GM13977 (cell line): ENCODE measurements at regions not wholly inside any gene's neighbourhood (a gene's known extent, or its start where the extent isn't known, plus 50 kb on each side); places are given as distances from the start of the nearest gene placed in this dataset.
"Not testable (repeated sequence)": the region's sequence is repeated elsewhere in the genome, so short reads cannot be mapped to it uniquely, and the experiment has no call there.

Experiments used
- DNase-seq: peaks from one replicate; pipeline ENCODE4 v3.0.0; 2012; ENCODE audit warnings: low spot score
- in situ Hi-C: fragments of 300-500 bp; cut with MboI; formaldehyde crosslinking; loops from one replicate; pipeline ENCODE4 v1.12.0; 2022; ENCODE audit warnings: low sequenced_read_pairs, low pct_unique_long_range_greater_than_20kb, mixed read lengths, inconsistent platforms; ENCODE audit not compliant: unreplicated experiment
- TF ChIP-seq, protein P1 (sequence below): IDR thresholded peaks from 2 replicates; pipeline ENCODE4 v1.5.1; 2012; ENCODE audit warnings: mild to moderate bottlenecking, control low read depth; ENCODE audit not compliant: insufficient read depth; ENCODE audit errors: extremely low read depth, missing control alignments

DNA sequence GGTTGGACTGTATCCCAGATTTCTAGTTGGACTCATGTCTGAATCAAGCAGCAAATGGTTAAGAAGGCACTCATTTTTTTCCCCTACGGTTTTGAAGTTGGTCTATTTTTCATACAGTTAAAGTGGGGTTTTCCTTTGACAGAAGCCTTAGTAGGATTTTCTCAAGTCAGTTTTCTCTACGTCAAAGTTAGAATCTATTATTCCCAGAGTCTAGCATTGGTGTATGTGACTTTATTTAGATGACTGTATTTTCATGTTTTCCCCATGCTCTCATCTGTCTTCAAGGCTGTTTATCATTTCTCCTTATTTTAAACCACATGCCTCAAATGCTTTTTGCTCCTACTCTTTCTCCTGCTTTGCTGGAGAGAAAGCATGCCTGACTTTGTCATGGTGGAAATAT is 623.2 kb downstream of the CCSER2 start:
- TF ChIP-seq, protein P1, sequence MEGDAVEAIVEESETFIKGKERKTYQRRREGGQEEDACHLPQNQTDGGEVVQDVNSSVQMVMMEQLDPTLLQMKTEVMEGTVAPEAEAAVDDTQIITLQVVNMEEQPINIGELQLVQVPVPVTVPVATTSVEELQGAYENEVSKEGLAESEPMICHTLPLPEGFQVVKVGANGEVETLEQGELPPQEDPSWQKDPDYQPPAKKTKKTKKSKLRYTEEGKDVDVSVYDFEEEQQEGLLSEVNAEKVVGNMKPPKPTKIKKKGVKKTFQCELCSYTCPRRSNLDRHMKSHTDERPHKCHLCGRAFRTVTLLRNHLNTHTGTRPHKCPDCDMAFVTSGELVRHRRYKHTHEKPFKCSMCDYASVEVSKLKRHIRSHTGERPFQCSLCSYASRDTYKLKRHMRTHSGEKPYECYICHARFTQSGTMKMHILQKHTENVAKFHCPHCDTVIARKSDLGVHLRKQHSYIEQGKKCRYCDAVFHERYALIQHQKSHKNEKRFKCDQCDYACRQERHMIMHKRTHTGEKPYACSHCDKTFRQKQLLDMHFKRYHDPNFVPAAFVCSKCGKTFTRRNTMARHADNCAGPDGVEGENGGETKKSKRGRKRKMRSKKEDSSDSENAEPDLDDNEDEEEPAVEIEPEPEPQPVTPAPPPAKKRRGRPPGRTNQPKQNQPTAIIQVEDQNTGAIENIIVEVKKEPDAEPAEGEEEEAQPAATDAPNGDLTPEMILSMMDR, result no peak
- no peak for DNase-seq
- in situ Hi-C loops, result no loop called here

DNA sequence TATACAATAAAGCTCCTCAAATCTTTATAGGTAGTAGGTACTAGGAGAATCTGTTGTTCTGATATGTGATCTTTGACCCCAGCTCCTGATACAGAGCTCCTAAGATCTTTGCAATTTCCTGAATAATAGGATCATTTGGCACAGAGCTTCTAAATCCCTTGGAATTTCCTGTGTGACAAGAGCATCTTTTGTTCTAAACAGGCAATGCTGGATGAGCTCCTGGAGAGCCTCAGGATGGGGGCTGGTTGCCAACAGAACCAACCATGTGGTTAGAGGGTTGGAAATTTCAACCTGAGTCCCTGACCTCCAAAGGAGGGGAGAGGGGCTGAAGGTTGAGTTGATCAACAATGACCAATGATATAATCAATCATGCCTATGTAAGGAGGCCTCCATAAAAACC is 629.0 kb downstream of the CCSER2 start:
- in situ Hi-C loops, result no loop called here
- DNase-seq, result no peak
- TF ChIP-seq, protein P1, result no peak

GRCh38 chr10:84965468-84965867 is 637.1 kb downstream of the CCSER2 start:
- in situ Hi-C loops, result no loop called here
- DNase-seq, result no peak
- TF ChIP-seq, protein P1, result no peak

GRCh38 chr10:84966708-84967441 is 638.5 kb downstream of the CCSER2 start:
- in situ Hi-C loops, result no loop called here
- no peak for DNase-seq
- TF ChIP-seq, protein P1, result no peak

GRCh38 chr10:84969297-84969696 is 640.9 kb downstream of the CCSER2 start:
- in situ Hi-C loops, DNase-seq: not testable (repeated sequence)

- in situ Hi-C loops, result no loop called here
- TF ChIP-seq, protein P1, result no peak
- DNase-seq, result no peak
Measured at GRCh38 chr10:84987039-84987438, 658.6 kb downstream of the CCSER2 start.

GRCh38 chr10:84988011-84988410 is 659.6 kb downstream of the CCSER2 start:
- in situ Hi-C loops, result no loop called here
- DNase-seq, result no peak
- TF ChIP-seq, protein P1, result no peak
